ENCODE measurements at regions not wholly inside any gene's neighbourhood (a gene's known extent, or its start where the extent isn't known, plus 50 kb on each side); places are given as distances from the start of the nearest gene placed in this dataset.

- no peak for TF ChIP-seq POLR2A (IDR thresholded peaks at IDR 0.05; ENCODE audit: low read length)
- TF ChIP-seq EP300 (IDR thresholded peaks at IDR 0.05): no peak
- TF ChIP-seq, protein P1, sequence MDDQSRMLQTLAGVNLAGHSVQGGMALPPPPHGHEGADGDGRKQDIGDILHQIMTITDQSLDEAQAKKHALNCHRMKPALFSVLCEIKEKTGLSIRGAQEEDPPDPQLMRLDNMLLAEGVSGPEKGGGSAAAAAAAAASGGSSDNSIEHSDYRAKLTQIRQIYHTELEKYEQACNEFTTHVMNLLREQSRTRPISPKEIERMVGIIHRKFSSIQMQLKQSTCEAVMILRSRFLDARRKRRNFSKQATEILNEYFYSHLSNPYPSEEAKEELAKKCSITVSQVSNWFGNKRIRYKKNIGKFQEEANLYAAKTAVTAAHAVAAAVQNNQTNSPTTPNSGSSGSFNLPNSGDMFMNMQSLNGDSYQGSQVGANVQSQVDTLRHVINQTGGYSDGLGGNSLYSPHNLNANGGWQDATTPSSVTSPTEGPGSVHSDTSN (IDR thresholded peaks at IDR 0.05): no peak
- no peak for TF ChIP-seq CHD2 (IDR thresholded peaks at IDR 0.05; ENCODE audit: low read length, partially characterized antibody)
- TF ChIP-seq, protein P2, sequence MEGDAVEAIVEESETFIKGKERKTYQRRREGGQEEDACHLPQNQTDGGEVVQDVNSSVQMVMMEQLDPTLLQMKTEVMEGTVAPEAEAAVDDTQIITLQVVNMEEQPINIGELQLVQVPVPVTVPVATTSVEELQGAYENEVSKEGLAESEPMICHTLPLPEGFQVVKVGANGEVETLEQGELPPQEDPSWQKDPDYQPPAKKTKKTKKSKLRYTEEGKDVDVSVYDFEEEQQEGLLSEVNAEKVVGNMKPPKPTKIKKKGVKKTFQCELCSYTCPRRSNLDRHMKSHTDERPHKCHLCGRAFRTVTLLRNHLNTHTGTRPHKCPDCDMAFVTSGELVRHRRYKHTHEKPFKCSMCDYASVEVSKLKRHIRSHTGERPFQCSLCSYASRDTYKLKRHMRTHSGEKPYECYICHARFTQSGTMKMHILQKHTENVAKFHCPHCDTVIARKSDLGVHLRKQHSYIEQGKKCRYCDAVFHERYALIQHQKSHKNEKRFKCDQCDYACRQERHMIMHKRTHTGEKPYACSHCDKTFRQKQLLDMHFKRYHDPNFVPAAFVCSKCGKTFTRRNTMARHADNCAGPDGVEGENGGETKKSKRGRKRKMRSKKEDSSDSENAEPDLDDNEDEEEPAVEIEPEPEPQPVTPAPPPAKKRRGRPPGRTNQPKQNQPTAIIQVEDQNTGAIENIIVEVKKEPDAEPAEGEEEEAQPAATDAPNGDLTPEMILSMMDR (IDR thresholded peaks at IDR 0.05): no peak
- TF ChIP-seq KDM1A (IDR thresholded peaks at IDR 0.05; ENCODE audit: low read depth): no peak
- no peak for TF ChIP-seq HOXA7 (CRISPR knock-in tag; IDR thresholded peaks at IDR 0.05)
- no peak for TF ChIP-seq RARB (CRISPR knock-in tag; IDR thresholded peaks at IDR 0.05)
- no peak for TF ChIP-seq REST (IDR thresholded peaks at IDR 0.05)
- TF ChIP-seq MAZ (IDR thresholded peaks at IDR 0.05; ENCODE audit: borderline replicate concordance, low read depth, low read length): no peak
- TF ChIP-seq FOSL2 (IDR thresholded peaks at IDR 0.05): no peak
- no peak for TF ChIP-seq FOSL2 (CRISPR knock-in tag; IDR thresholded peaks at IDR 0.05)
- TF ChIP-seq SREBF2 (IDR thresholded peaks at IDR 0.05): no peak
- TF ChIP-seq CEBPB (IDR thresholded peaks at IDR 0.05): no peak
- TF ChIP-seq EHMT2 (IDR thresholded peaks at IDR 0.05; ENCODE audit: low read depth): no peak
Observed at GRCh38 chr3:82409842-82410241, 648.4 kb upstream of the GBE1 start.
